H1 (cell line): ENCODE measurements at regions not wholly inside any gene's neighbourhood (a gene's known extent, or its start where the extent isn't known, plus 50 kb on each side); places are given as distances from the start of the nearest gene placed in this dataset.

Experiments used
- CTCF ChIA-PET: fragments of 300-600 bp; sonication (Branson Sonifier 250); formaldehyde crosslinking; loops from one replicate; lab custom pipeline; 2021; ENCODE audit not compliant: partially characterized antibody; lab: Charles Lee
- POLR2A ChIA-PET: fragments of 300-600 bp; sonication (Branson Sonifier 250); formaldehyde crosslinking; loops from one replicate; lab custom pipeline; 2021; ENCODE audit warnings: inconsistent platforms; ENCODE audit not compliant: partially characterized antibody; lab: Charles Lee
- DNase-seq, 2 experiments: peaks; one replicate each; pipeline versions ENCODE4 v3.0.0 to v3.0.0-alpha.2; 2010 to 2022; ENCODE audit warnings: low spot score in 2 of 2, low read depth in 1 of 2, mixed read lengths in 1 of 2
- FAIRE-seq: peaks from 2 replicates; lab custom pipeline; 2011; peaks lifted over from hg19 to GRCh38; lab: Jason Lieb, UNC
- H2AFZ ChIP-seq: 2 replicates; pipeline ENCODE4 v1.8.1; 2012; ENCODE audit warnings: low read length, inconsistent platforms
- H2AK5ac ChIP-seq: 2 replicates; pipeline ENCODE4 v1.6.1; 2013; ENCODE audit warnings: low read depth, low read length
- H2BK120ac ChIP-seq: replicated peaks from 2 replicates; pipeline ENCODE3; 2013; ENCODE audit warnings: low read depth, low read length, inconsistent platforms
- H2BK12ac ChIP-seq: 2 replicates; pipeline ENCODE4 v1.6.1; 2013; ENCODE audit warnings: low read depth, low read length
- H2BK15ac ChIP-seq: 2 replicates; pipeline ENCODE4 v1.6.1; 2013; ENCODE audit warnings: low read length
- H2BK20ac ChIP-seq: 2 replicates; pipeline ENCODE4 v1.6.1; 2013; ENCODE audit warnings: low read length
- H2BK5ac ChIP-seq: 2 replicates; pipeline ENCODE4 v1.6.1; 2013; ENCODE audit warnings: low read depth, low read length
- H3K14ac ChIP-seq: 2 replicates; pipeline ENCODE4 v1.6.1; 2013; ENCODE audit warnings: inconsistent platforms; ENCODE audit not compliant: insufficient read length
- H3K18ac ChIP-seq: 2 replicates; pipeline ENCODE4 v1.6.1; 2013; ENCODE audit warnings: low read length; ENCODE audit errors: extremely low read depth
- H3K23ac ChIP-seq: 2 replicates; pipeline ENCODE4 v1.6.1; 2013; ENCODE audit warnings: inconsistent platforms; ENCODE audit not compliant: insufficient read length
- H3K23me2 ChIP-seq: 2 replicates; pipeline ENCODE4 v1.6.1; 2013; ENCODE audit warnings: low read depth, low read length
- H3K27ac ChIP-seq: 2 replicates; pipeline ENCODE4 v1.6.1; 2011; ENCODE audit warnings: low read depth, low read length, inconsistent platforms
- H3K27me3 ChIP-seq, 4 experiments: replicated peaks in 1 of 4; 1 replicate in 1 of 4; 2 replicates in 3 of 4; pipeline versions ENCODE4 v1.6.1 to v1.8.1; 2011 to 2013; ENCODE audit warnings: low read length in 3 of 4, mild to moderate bottlenecking in 3 of 4, inconsistent platforms in 2 of 4, mixed read lengths in 2 of 4, moderate library complexity in 1 of 4; ENCODE audit not compliant: control insufficient read depth in 3 of 4, insufficient read depth in 3 of 4; ENCODE audit errors: extremely low read depth in 1 of 4
- H3K36me3 ChIP-seq, 4 experiments: 2 replicates each; pipeline versions ENCODE4 v1.6.1 to v1.8.1; 2011 to 2013; ENCODE audit warnings: mild to moderate bottlenecking in 4 of 4, low read length in 3 of 4, moderate library complexity in 2 of 4, control low read depth in 1 of 4, inconsistent platforms in 1 of 4; ENCODE audit not compliant: insufficient read depth in 4 of 4, control insufficient read depth in 2 of 4
- H3K4ac ChIP-seq: replicated peaks from 2 replicates; pipeline ENCODE3; 2013; ENCODE audit warnings: low read length, low read depth, mixed read lengths, inconsistent platforms; ENCODE audit not compliant: insufficient read length
- H3K4me1 ChIP-seq, 4 experiments: replicated peaks in 1 of 4; 1 replicate in 1 of 4; 2 replicates in 3 of 4; pipeline versions ENCODE4 v1.6.1 to v1.8.1; 2011 to 2013; ENCODE audit warnings: low read length in 3 of 4, inconsistent platforms in 2 of 4, mixed read lengths in 1 of 4; ENCODE audit not compliant: insufficient read depth in 4 of 4, control insufficient read depth in 3 of 4
- H3K4me2 ChIP-seq, 2 experiments: 2 replicates each; pipeline versions ENCODE4 v1.6.1 to v1.8.1; 2011 to 2013; ENCODE audit warnings: low read depth in 2 of 2, low read length in 2 of 2, control low read depth in 1 of 2, inconsistent platforms in 1 of 2, mild to moderate bottlenecking in 1 of 2; ENCODE audit not compliant: insufficient read depth in 1 of 2
- H3K4me3 ChIP-seq, 4 experiments: fragments of 200-600, 300-600 bp in 1 of 4; sonication (generic), shearing (Covaris generic), sonication (Bioruptor Twin) in 1 of 4; 2 replicates each; pipeline versions ENCODE4 v1.5.1 to v1.8.1; 2011 to 2016; ENCODE audit warnings: low read length in 4 of 4, low read depth in 3 of 4, control low read depth in 2 of 4, inconsistent platforms in 2 of 4, mild to moderate bottlenecking in 2 of 4, mixed read lengths in 1 of 4, moderate library complexity in 1 of 4; ENCODE audit not compliant: insufficient read depth in 2 of 4; ENCODE audit errors: extremely low read depth in 1 of 4
- H3K56ac ChIP-seq: replicated peaks from 2 replicates; pipeline ENCODE3; 2013; ENCODE audit warnings: low read depth, mild to moderate bottlenecking, mixed read lengths, low read length, inconsistent platforms; ENCODE audit not compliant: insufficient read length
- H3K79me1 ChIP-seq: 2 replicates; pipeline ENCODE4 v1.6.1; 2013; ENCODE audit warnings: low read depth, low read length, control low read depth
- H3K79me2 ChIP-seq, 2 experiments: 2 replicates each; pipeline versions ENCODE4 v1.6.1 to v1.8.1; 2012 to 2013; ENCODE audit warnings: low read length in 2 of 2, mild to moderate bottlenecking in 2 of 2, inconsistent platforms in 1 of 2; ENCODE audit not compliant: insufficient read depth in 2 of 2, control insufficient read depth in 1 of 2
- H3K9ac ChIP-seq, 4 experiments: replicated peaks in 1 of 4; 1 replicate in 1 of 4; 2 replicates in 3 of 4; pipeline versions ENCODE4 v1.6.1 to v1.8.1; 2011 to 2013; ENCODE audit warnings: low read depth in 3 of 4, low read length in 3 of 4, control low read depth in 2 of 4, mild to moderate bottlenecking in 2 of 4, moderate library complexity in 2 of 4, inconsistent platforms in 1 of 4; ENCODE audit errors: extremely low read depth in 1 of 4
- H3K9me3 ChIP-seq, 2 experiments: 2 replicates each; pipeline versions ENCODE4 v1.6.1 to v1.8.1; 2012 to 2013; ENCODE audit warnings: mild to moderate bottlenecking in 2 of 2, moderate library complexity in 2 of 2, control low read depth in 1 of 2, inconsistent platforms in 1 of 2, low read depth in 1 of 2, low read length in 1 of 2, mixed read lengths in 1 of 2; ENCODE audit not compliant: insufficient read depth in 2 of 2
- H4K20me1 ChIP-seq, 2 experiments: replicated peaks in 1 of 2; 2 replicates each; pipeline versions ENCODE3 to v1.8.1; 2011 to 2013; ENCODE audit warnings: inconsistent platforms in 2 of 2, low read length in 2 of 2, mild to moderate bottlenecking in 1 of 2; ENCODE audit not compliant: insufficient read depth in 2 of 2, control insufficient read depth in 1 of 2
- H4K5ac ChIP-seq: 2 replicates; pipeline ENCODE4 v1.6.1; 2013; ENCODE audit warnings: low read length, low read depth, mixed read lengths, inconsistent platforms; ENCODE audit not compliant: insufficient read length
- H4K8ac ChIP-seq: 2 replicates; pipeline ENCODE4 v1.8.0; 2013; ENCODE audit warnings: mild to moderate bottlenecking, moderate library complexity, low read length, inconsistent platforms; ENCODE audit not compliant: insufficient read depth; ENCODE audit errors: extremely low read depth
- H4K91ac ChIP-seq: replicated peaks from 2 replicates; pipeline ENCODE3; 2013; ENCODE audit warnings: low read length, mixed read lengths, inconsistent platforms; ENCODE audit not compliant: insufficient read length
- HDAC2 ChIP-seq, 2 experiments: fragments of 300-600 bp in 1 of 2; sonication (generic) in 1 of 2; IDR thresholded peaks; 2 replicates each; pipeline ENCODE4 v1.6.1; 2011 to 2012; ENCODE audit warnings: low read depth in 2 of 2, low read length in 2 of 2, mild to moderate bottlenecking in 2 of 2, moderate library complexity in 2 of 2, borderline replicate concordance in 1 of 2, inconsistent platforms in 1 of 2
- JUND ChIP-seq: IDR thresholded peaks from 2 replicates; pipeline ENCODE4 v1.6.1; 2011; ENCODE audit warnings: mild to moderate bottlenecking, improper control_type of control experiment, low read length
- POLR2AphosphoS5 ChIP-seq: IDR thresholded peaks from 2 replicates; pipeline ENCODE4 v1.6.1; 2011; ENCODE audit warnings: low read depth, low read length
- POU5F1 ChIP-seq: IDR thresholded peaks from 2 replicates; pipeline ENCODE4 v1.6.1; 2011; ENCODE audit warnings: low read depth, mild to moderate bottlenecking, low read length, moderate library complexity
- RXRA ChIP-seq: IDR thresholded peaks from 2 replicates; pipeline ENCODE4 v1.6.1; 2011; ENCODE audit warnings: low read depth, mild to moderate bottlenecking, low read length, moderate library complexity; ENCODE audit not compliant: insufficient read depth
- SAP30 ChIP-seq: fragments of 300-600 bp; sonication (generic); IDR thresholded peaks from 2 replicates; pipeline ENCODE4 v1.7.1; 2012; ENCODE audit warnings: low read length, moderate library complexity, mild to moderate bottlenecking, inconsistent platforms; ENCODE audit not compliant: insufficient read depth, insufficient replicate concordance
- SUZ12 ChIP-seq: fragments of 200-600 bp; sonication (generic); IDR thresholded peaks from 2 replicates; pipeline ENCODE4 v1.6.1; 2012; ENCODE audit warnings: mild to moderate bottlenecking, inconsistent platforms, low read length, moderate library complexity, mixed read lengths
- TAF7 ChIP-seq: optimal IDR thresholded peaks from 2 replicates; pipeline ENCODE3; 2011; ENCODE audit warnings: low read depth, mild to moderate bottlenecking, inconsistent platforms, low read length, moderate library complexity, borderline replicate concordance
- TEAD4 ChIP-seq: IDR thresholded peaks from 2 replicates; pipeline ENCODE4 v1.6.1; 2012; ENCODE audit warnings: low read depth, low read length, inconsistent platforms, mixed read lengths
- YY1 ChIP-seq: IDR thresholded peaks from 2 replicates; pipeline ENCODE4 v1.6.1; 2011; ENCODE audit warnings: low read depth, mild to moderate bottlenecking, low read length
- WGBS, 2 experiments: shearing (Covaris generic) in 1 of 2; methylation state at CpG; one replicate each; pipeline versions ENCODE4 v1.1.6 to v1.1.7; 2013 to 2015; ENCODE audit warnings: low lambda C conversion rate in 2 of 2, mixed read lengths in 2 of 2, inconsistent platforms in 1 of 2, low coverage in 1 of 2, missing lambda C conversion rate in 1 of 2; ENCODE audit not compliant: insufficient replicate concordance in 2 of 2, insufficient coverage in 1 of 2, insufficient read length in 1 of 2; ENCODE audit errors: extremely low coverage in 1 of 2, missing lambda C conversion rate in 1 of 2; 5-methylcytosine and 5-hydroxymethylcytosine counted together
- TF ChIP-seq, protein P1 (sequence below): IDR thresholded peaks from 2 replicates; pipeline ENCODE4 v1.6.1; 2012; ENCODE audit warnings: low read length, inconsistent platforms

DNA sequence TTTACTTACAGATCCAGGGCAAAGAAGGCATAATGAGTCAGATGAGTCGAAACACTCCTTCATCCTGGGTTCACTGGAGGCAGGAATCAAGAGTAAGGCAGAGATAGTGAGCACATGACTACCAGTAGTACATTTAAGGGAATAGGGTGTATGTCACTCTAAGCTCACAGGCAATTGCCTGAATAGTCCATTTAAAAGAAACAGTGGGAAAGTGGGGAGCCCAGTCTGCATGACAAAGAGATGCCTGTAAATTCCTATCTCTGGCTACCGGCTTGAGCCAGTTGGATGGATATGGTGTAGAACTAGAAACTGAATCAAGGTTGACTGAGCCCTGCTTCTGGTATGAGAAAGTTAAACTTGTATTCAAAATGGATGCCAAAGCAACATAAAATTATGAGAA lies 861.5 kb upstream of the ZWINT start:
- H3K23ac ChIP-seq: no peak overlapping the region
- H3K27me3 ChIP-seq: no peaks in the 10 kb centered on the region
- DNase-seq: peak; percentile 54 to 58
- FAIRE-seq: peak; percentile 99
- H3K27ac ChIP-seq: peak overlapping the region; percentile 64; the same call in 1 of the 2 replicates
- no peak overlapping the region for H2BK120ac ChIP-seq
- H4K20me1 ChIP-seq: no peaks in the 10 kb centered on the region
- H2AK5ac ChIP-seq: no peak overlapping the region
- no peaks in the 10 kb centered on the region for H3K23me2 ChIP-seq
- H3K9me3 ChIP-seq: no peaks in the 10 kb centered on the region
- no peaks in the 10 kb centered on the region for H3K79me1 ChIP-seq
- CTCF ChIA-PET: no interaction called here
- H3K4me1 ChIP-seq: peaks cover 0 to 25% (median 5%) of the 10 kb centered on the region in 4 experiments; a peak in 3 of 7 replicates
- peak overlapping the region; percentile 71 to 74 for H3K4me2 ChIP-seq
- no peak overlapping the region for H3K14ac ChIP-seq
- no peaks in the 10 kb centered on the region; a peak in 2 of 8 replicates for H3K36me3 ChIP-seq
- H3K9ac ChIP-seq: peak overlapping the region in 3 of 4 experiments; percentile 31 to 54 (median 49); a peak in 5 of 7 replicates
- POLR2A ChIA-PET: interaction anchor here (0.6 to 1.0 kb wide), 4 partner anchors 13 to 1595 kb away, joined by 3 to 4 read pairs (median 3); no protein-coding TSS in a partner anchor
- no peak overlapping the region for H2BK15ac ChIP-seq
- peak overlapping the region; percentile 34; the same call in 1 of the 2 replicates for H2BK12ac ChIP-seq
- 8% methylated on average over 2 of the region's 2 CpGs; no CpG with 5 or more reads in 1 of the 2 experiments for WGBS, 2 experiments
- H4K5ac ChIP-seq: peak overlapping the region; percentile 89
- no peak overlapping the region for H4K91ac ChIP-seq
- 0 out of 2 replicates have a peak overlapping the region, but pooled peaks have one; percentile 71 for H2BK5ac ChIP-seq
- H3K79me2 ChIP-seq: peaks cover 0 to 34% of the 10 kb centered on the region in 2 experiments; a peak in 2 of 4 replicates
- H4K8ac ChIP-seq: no peak overlapping the region
- H2BK20ac ChIP-seq: no peak overlapping the region
- no peak overlapping the region for H3K56ac ChIP-seq
- no peak overlapping the region; the same call in 1 of the 2 replicates for H3K18ac ChIP-seq
- H3K4ac ChIP-seq: no peak overlapping the region
- no peak overlapping the region for H2AFZ ChIP-seq
- H3K4me3 ChIP-seq: peak overlapping the region; percentile 20 to 64 (median 34); a peak in 5 of 8 replicates
- peak; percentile 76; the same call in 1 of the 2 replicates for TF ChIP-seq POLR2AphosphoS5
- TF ChIP-seq RXRA: no peak
- peak; percentile 22 to 38; a peak in 1 of 4 replicates for TF ChIP-seq HDAC2 (IDR thresholded peaks at IDR 0.05; ENCODE audit: borderline replicate concordance in 1 of 2, low read depth in 2 of 2, low read length in 2 of 2)
- TF ChIP-seq YY1: peak; percentile 82
- TF ChIP-seq SUZ12: no peak
- TF ChIP-seq POU5F1: peak; percentile 99
- TF ChIP-seq TEAD4: peak; percentile 82
- TF ChIP-seq JUND: no peak
- TF ChIP-seq, protein P1, sequence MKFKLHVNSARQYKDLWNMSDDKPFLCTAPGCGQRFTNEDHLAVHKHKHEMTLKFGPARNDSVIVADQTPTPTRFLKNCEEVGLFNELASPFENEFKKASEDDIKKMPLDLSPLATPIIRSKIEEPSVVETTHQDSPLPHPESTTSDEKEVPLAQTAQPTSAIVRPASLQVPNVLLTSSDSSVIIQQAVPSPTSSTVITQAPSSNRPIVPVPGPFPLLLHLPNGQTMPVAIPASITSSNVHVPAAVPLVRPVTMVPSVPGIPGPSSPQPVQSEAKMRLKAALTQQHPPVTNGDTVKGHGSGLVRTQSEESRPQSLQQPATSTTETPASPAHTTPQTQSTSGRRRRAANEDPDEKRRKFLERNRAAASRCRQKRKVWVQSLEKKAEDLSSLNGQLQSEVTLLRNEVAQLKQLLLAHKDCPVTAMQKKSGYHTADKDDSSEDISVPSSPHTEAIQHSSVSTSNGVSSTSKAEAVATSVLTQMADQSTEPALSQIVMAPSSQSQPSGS: no peak
- no peak for TF ChIP-seq SAP30
- no peak for TF ChIP-seq TAF7
